ENCODE measurements at regions not wholly inside any gene's neighbourhood (a gene's known extent, or its start where the extent isn't known, plus 50 kb on each side); places are given as distances from the start of the nearest gene placed in this dataset.

GRCh38 chr13:48181482-48182145, 51.4 kb upstream of the ITM2B start:
- Mint-ChIP-seq H3K4me1 (peaks cover 52% of the 10 kb centered on the region), H3K9me3 (no peaks in the 10 kb centered on the region), H3K27me3 (no peaks in the 10 kb centered on the region), H3K27ac (no peak overlapping the region), H3K36me3 (peaks cover 3% of the 10 kb centered on the region), H3K4me3 (no peak overlapping the region)

GRCh38 chr13:48178126-48178525, 54.9 kb upstream of the ITM2B start:
- H3K4me1 Mint-ChIP-seq: peaks cover 27% of the 10 kb centered on the region
- peaks cover 3% of the 10 kb centered on the region for H3K36me3 Mint-ChIP-seq
- no peak overlapping the region for H3K27ac Mint-ChIP-seq
- H3K4me3 Mint-ChIP-seq: no peak overlapping the region
- H3K9me3 Mint-ChIP-seq: no peaks in the 10 kb centered on the region
- no peaks in the 10 kb centered on the region for H3K27me3 Mint-ChIP-seq

DNA sequence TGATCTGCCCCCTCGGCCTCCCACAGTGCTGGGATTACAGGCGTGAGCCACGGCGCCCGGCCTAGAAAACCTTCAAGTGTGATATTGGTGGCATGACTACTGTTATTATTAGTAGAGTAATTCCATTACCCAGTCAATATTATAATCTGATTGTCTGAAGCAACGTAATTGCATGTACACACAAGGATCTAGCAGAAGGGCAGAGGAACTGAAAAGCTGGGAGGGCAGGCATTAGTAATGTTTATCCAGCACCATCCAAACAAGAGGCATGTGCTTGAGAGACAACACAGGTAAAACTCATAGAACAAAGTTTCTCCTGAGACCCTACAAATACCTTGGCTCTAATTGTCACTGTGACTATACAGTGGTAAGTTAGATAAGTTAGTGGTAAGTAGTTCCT, 56.2 kb upstream of the ITM2B start:
- Mint-ChIP-seq H3K4me1 (peaks cover 16% of the 10 kb centered on the region), H3K9me3 (no peaks in the 10 kb centered on the region), H3K36me3 (no peaks in the 10 kb centered on the region), H3K27me3 (no peaks in the 10 kb centered on the region), H3K4me3 (no peak overlapping the region), H3K27ac (no peak overlapping the region)

GRCh38 chr13:48175185-48175584, 57.8 kb upstream of the ITM2B start:
- no peaks in the 10 kb centered on the region for H3K36me3 Mint-ChIP-seq
- no peak overlapping the region for H3K27ac Mint-ChIP-seq
- H3K4me1 Mint-ChIP-seq: peaks cover 10% of the 10 kb centered on the region
- no peaks in the 10 kb centered on the region for H3K27me3 Mint-ChIP-seq
- no peak overlapping the region for H3K4me3 Mint-ChIP-seq
- no peaks in the 10 kb centered on the region for H3K9me3 Mint-ChIP-seq

- H3K27me3 Mint-ChIP-seq: no peaks in the 10 kb centered on the region
- H3K36me3 Mint-ChIP-seq: no peaks in the 10 kb centered on the region
- peaks cover 9% of the 10 kb centered on the region for H3K4me1 Mint-ChIP-seq
- H3K9me3 Mint-ChIP-seq: no peaks in the 10 kb centered on the region
- H3K4me3 Mint-ChIP-seq: no peak overlapping the region
- no peak overlapping the region for H3K27ac Mint-ChIP-seq
These were observed 65.1 kb upstream of the ITM2B start for GRCh38 chr13:48167866-48168265.

DNA sequence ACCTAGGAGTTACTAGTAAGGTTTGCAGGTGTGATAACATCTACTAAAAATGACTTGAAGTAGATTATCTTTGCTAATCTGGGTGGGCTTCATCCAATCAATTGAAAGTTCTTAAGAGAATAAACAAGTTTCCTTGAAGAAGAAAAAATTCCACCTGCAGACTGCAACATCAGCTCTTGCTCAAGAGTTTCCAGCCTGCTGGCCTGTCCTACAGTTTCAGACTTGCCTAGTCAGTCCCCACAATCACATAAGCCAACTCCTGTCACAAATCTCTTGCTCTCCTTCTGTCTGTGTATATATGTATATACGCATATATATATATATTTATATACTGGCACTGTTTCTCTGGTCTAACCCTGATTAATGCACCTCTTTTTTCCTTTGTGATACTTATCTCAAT, 67.3 kb upstream of the ITM2B start:
- no peak overlapping the region for H3K27ac Mint-ChIP-seq
- H3K4me3 Mint-ChIP-seq: no peak overlapping the region
- H3K4me1 Mint-ChIP-seq: peaks cover 22% of the 10 kb centered on the region
- no peaks in the 10 kb centered on the region for H3K36me3 Mint-ChIP-seq
- no peaks in the 10 kb centered on the region for H3K27me3 Mint-ChIP-seq
- H3K9me3 Mint-ChIP-seq: no peaks in the 10 kb centered on the region

DNA sequence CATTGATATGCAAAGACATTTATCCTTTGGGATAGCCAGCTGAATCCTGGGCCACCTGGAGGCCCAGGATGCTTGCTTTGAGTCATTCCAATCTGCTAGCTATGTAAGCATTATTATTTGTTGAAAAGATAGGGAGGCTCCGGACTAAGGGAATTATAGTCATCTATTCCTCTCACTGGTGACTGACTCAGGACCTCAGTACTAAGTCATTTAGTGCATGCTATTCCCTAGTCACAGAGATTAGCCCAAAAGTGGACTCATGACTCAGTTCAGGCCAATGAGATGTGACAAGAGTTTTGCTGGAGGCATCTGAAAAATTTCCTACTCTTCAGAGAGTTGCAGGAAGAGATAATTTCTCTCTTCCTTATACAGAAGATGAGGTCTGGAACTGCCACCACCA, 67.9 kb upstream of the ITM2B start:
- Mint-ChIP-seq H3K36me3 (no peaks in the 10 kb centered on the region), H3K27ac (no peak overlapping the region), H3K4me3 (no peak overlapping the region), H3K4me1 (peaks cover 28% of the 10 kb centered on the region), H3K9me3 (no peaks in the 10 kb centered on the region), H3K27me3 (no peaks in the 10 kb centered on the region)

DNA sequence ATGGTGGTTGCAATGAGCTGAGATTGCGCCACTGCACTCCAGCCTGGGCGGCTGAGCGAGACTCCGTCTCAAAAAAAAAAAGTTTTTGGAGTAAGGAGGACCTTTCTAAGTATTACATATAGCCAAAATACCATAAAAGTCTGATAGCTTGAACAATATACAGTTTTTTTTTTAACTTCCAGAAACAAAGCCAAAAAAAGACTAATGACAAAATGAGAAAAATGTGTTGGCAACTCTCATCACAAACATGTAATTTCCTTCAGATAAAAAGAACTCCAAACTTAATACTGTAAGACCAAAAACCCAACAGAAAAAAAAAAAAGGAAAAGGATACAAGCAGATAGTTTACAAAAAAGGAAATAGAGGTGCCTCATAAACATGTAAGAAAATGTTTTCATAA, 68.2 kb upstream of the MED4 start:
- H3K27ac Mint-ChIP-seq: no peak overlapping the region
- no peaks in the 10 kb centered on the region for H3K36me3 Mint-ChIP-seq
- H3K27me3 Mint-ChIP-seq: no peaks in the 10 kb centered on the region
- no peak overlapping the region for H3K4me3 Mint-ChIP-seq
- H3K4me1 Mint-ChIP-seq: peaks cover 48% of the 10 kb centered on the region
- no peaks in the 10 kb centered on the region for H3K9me3 Mint-ChIP-seq

GRCh38 chr13:48162217-48162616, 67.3 kb upstream of the MED4 start:
- H3K27me3 Mint-ChIP-seq: no peaks in the 10 kb centered on the region
- H3K4me1 Mint-ChIP-seq: peaks cover 50% of the 10 kb centered on the region
- H3K9me3 Mint-ChIP-seq: no peaks in the 10 kb centered on the region
- H3K4me3 Mint-ChIP-seq: no peak overlapping the region
- H3K27ac Mint-ChIP-seq: peak overlapping the region; percentile 56
- no peaks in the 10 kb centered on the region for H3K36me3 Mint-ChIP-seq

- Mint-ChIP-seq H3K27me3 (no peaks in the 10 kb centered on the region), H3K4me3 (no peak overlapping the region), H3K36me3 (no peaks in the 10 kb centered on the region), H3K27ac (no peak overlapping the region), H3K4me1 (peaks cover 47% of the 10 kb centered on the region), H3K9me3 (no peaks in the 10 kb centered on the region)
These were observed 66.8 kb upstream of the MED4 start for GRCh38 chr13:48161530-48162179.

DNA sequence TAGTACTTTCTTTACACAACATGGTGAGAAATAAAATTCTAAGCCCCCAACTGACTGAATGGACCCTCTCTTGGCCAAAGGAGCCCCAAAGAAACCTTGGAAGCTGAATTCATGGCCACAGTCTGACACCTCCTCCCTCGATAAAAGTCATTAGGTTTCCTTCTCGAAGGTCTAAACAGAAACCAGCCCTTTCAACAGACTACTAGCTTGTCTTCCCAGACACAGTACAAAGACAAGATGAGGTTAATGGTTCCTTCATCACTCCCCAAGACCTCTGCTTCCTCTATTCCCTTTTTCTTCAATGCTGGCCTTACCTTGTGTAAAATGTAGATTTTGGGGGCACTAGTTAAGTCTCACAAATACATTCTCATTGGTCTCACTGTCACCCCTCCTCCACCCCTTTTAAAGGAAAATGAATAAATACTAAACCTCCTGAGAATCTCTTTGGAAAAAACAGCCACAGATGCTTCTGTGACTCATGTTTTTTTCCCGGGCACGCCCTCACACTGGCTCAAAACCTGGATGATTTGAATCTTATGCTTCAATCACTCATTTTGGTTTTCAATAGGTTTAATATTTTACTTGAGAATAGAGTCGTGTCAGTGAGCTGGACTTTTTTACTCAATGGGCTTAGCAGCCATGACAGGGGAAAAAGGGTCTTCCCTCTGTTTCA, 65.8 kb upstream of the MED4 start:
- H3K9me3 Mint-ChIP-seq: no peaks in the 10 kb centered on the region
- peak overlapping the region; percentile 56 for H3K27ac Mint-ChIP-seq
- H3K27me3 Mint-ChIP-seq: no peaks in the 10 kb centered on the region
- no peaks in the 10 kb centered on the region for H3K36me3 Mint-ChIP-seq
- H3K4me1 Mint-ChIP-seq: peaks cover 56% of the 10 kb centered on the region
- peak overlapping the region; percentile 15 for H3K4me3 Mint-ChIP-seq

DNA sequence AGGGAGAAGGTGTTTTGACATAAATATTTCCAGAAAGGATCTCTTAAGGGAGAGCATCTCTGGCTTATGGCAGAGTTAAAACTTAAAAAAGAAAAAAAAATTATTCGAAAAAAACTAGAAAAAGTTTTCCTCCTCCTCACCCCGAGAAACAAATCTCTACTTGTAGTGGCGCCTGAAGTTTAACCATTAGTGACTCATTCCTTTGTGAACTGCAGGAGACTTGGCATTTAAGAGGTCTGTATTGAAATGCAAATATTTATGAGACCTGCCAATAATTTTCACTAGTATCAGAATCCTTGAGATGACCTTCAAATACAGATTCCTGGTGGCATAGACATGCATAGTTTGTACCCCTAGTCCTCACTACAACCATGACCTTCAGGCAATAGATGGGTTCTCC, 64.9 kb upstream of the MED4 start:
- Mint-ChIP-seq H3K4me1 (peaks cover 66% of the 10 kb centered on the region), H3K27ac (peak overlapping the region; percentile 52), H3K36me3 (no peaks in the 10 kb centered on the region), H3K9me3 (no peaks in the 10 kb centered on the region), H3K4me3 (no peak overlapping the region), H3K27me3 (no peaks in the 10 kb centered on the region)

DNA sequence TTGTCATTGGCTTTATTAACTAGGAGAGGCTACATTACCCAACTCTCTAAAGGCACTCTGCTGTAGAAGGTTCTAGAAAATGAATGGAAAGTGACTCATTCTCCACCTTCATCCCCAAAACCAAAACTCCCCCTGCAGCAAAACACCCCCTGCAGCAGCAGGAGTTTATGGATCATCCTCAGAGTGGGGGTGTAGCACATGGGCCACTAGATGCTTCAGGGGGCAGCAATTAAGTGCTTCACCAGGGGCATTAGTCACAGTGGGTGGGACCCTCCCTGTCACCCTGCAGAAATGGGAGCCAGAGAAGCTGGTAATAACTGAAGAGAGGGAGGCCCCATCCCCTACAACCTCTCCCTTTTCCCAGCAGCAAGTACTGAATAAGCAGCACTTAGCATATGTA, 64.5 kb upstream of the MED4 start:
- Mint-ChIP-seq H3K4me3 (peak overlapping the region; percentile 19), H3K4me1 (peaks cover 70% of the 10 kb centered on the region), H3K27me3 (no peaks in the 10 kb centered on the region), H3K9me3 (no peaks in the 10 kb centered on the region), H3K27ac (peak overlapping the region; percentile 23), H3K36me3 (no peaks in the 10 kb centered on the region)

DNA sequence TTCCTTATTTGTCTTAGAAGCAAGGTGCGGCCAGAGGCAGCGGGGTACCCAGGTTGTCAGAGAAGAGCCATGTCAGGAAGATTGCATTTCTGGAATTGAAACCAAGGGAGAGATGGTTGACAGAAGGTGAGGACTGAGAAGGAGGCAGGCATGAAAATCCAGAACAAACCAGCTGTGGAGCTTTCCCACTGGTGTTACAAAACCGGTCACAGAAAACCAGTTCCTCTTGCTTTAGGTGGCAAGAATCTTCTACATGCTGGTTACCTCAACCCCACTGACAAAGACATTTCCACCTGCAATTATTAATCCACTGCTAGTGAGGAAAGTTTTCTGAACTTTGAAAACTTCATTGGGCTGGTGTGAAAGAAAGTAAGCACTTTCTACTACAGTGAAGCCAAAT, 64.0 kb upstream of the MED4 start:
- Mint-ChIP-seq H3K9me3 (no peaks in the 10 kb centered on the region), H3K4me3 (peak overlapping the region; percentile 39), H3K36me3 (no peaks in the 10 kb centered on the region), H3K27me3 (no peaks in the 10 kb centered on the region), H3K27ac (peak overlapping the region; percentile 43), H3K4me1 (peaks cover 75% of the 10 kb centered on the region)

- Mint-ChIP-seq H3K4me1 (peaks cover 78% of the 10 kb centered on the region), H3K36me3 (no peaks in the 10 kb centered on the region), H3K4me3 (peak overlapping the region; percentile 0), H3K9me3 (no peaks in the 10 kb centered on the region), H3K27ac (peak overlapping the region; percentile 64), H3K27me3 (no peaks in the 10 kb centered on the region)
These were observed 63.4 kb upstream of the MED4 start for GRCh38 chr13:48158290-48158689.

- Mint-ChIP-seq H3K4me1 (peaks cover 86% of the 10 kb centered on the region), H3K4me3 (peak overlapping the region; percentile 66), H3K27me3 (no peaks in the 10 kb centered on the region), H3K9me3 (no peaks in the 10 kb centered on the region), H3K27ac (peak overlapping the region; percentile 95), H3K36me3 (no peaks in the 10 kb centered on the region)
These were observed 61.6 kb upstream of the MED4 start for GRCh38 chr13:48156466-48156865.

Data from activated naive CD4-positive, alpha-beta T cell treated with anti-CD3 and anti-CD28 coated beads, Interleukin-2, amount 50 U/mL, for 24 hours (primary cell).